ENCODE measurements at regions not wholly inside any gene's neighbourhood (a gene's known extent, or its start where the extent isn't known, plus 50 kb on each side); places are given as distances from the start of the nearest gene placed in this dataset.
"Not testable (repeated sequence)": the region's sequence is repeated elsewhere in the genome, so short reads cannot be mapped to it uniquely, and the experiment has no call there.

- no peak for DNase-seq
These were observed 164.1 kb upstream of the KCNQ5 start for GRCh38 chr6:72457738-72458137.

GRCh38 chr6:72458521-72458920, 163.3 kb upstream of the KCNQ5 start:
- no peak for DNase-seq

- DNase-seq = no peak
These were observed 160.7 kb upstream of the KCNQ5 start for GRCh38 chr6:72461144-72461543.

GRCh38 chr6:72464246-72464645, 157.6 kb upstream of the KCNQ5 start:
- DNase-seq = no peak

GRCh38 chr6:72464791-72465691, 156.8 kb upstream of the KCNQ5 start:
- peak in 1 of 2 experiments; percentile 16 for DNase-seq

- no peak for DNase-seq
These were observed 155.4 kb upstream of the KCNQ5 start for GRCh38 chr6:72466471-72466870.

- DNase-seq = no peak
These were observed 154.8 kb upstream of the KCNQ5 start for GRCh38 chr6:72466971-72467566.

- not testable (repeated sequence) for DNase-seq
These were observed 152.4 kb upstream of the KCNQ5 start for GRCh38 chr6:72469406-72469983.

- no peak for DNase-seq
These were observed 145.8 kb upstream of the KCNQ5 start for GRCh38 chr6:72476051-72476450.

- DNase-seq = no peak
These were observed 145.2 kb upstream of the KCNQ5 start for GRCh38 chr6:72476646-72477045.

GRCh38 chr6:72495441-72495840, 126.4 kb upstream of the KCNQ5 start:
- no peak for DNase-seq

- DNase-seq = no peak
These were observed 124.7 kb upstream of the KCNQ5 start for GRCh38 chr6:72497186-72497585.

GRCh38 chr6:72500669-72501068, 121.2 kb upstream of the KCNQ5 start:
- DNase-seq = no peak

GRCh38 chr6:72504406-72504805, 117.5 kb upstream of the KCNQ5 start:
- no peak for DNase-seq

GRCh38 chr6:72505446-72505845, 116.4 kb upstream of the KCNQ5 start:
- no peak for DNase-seq

GRCh38 chr6:72519871-72520270, 102.0 kb upstream of the KCNQ5 start:
- no peak for DNase-seq

- no peak for DNase-seq
These were observed 100.2 kb upstream of the KCNQ5 start for GRCh38 chr6:72521684-72522083.

- peak in 1 of 2 experiments; percentile 24 for DNase-seq
These were observed 99.1 kb upstream of the KCNQ5 start for GRCh38 chr6:72522735-72523141.

GRCh38 chr6:72524011-72524645, 97.7 kb upstream of the KCNQ5 start:
- no peak for DNase-seq

GRCh38 chr6:72525821-72526510, 95.9 kb upstream of the KCNQ5 start:
- no peak for DNase-seq

GRCh38 chr6:72530152-72530551, 91.7 kb upstream of the KCNQ5 start:
- no peak for DNase-seq

- DNase-seq = no peak
These were observed 91.1 kb upstream of the KCNQ5 start for GRCh38 chr6:72530750-72531149.

GRCh38 chr6:72533606-72534005, 88.3 kb upstream of the KCNQ5 start:
- DNase-seq = no peak
